ENCODE measurements at regions not wholly inside any gene's neighbourhood (a gene's known extent, or its start where the extent isn't known, plus 50 kb on each side); places are given as distances from the start of the nearest gene placed in this dataset.

- no peaks in the 10 kb centered on the region for H3K36me3 ChIP-seq (ENCODE audit: insufficient read depth, low read length)
- no peak overlapping the region for H3K4me3 ChIP-seq (ENCODE audit: low read depth, low read length)
- no peaks in the 10 kb centered on the region for H3K79me2 ChIP-seq (ENCODE audit: control insufficient read depth, insufficient read depth, low read length, unreplicated experiment)
- no peak overlapping the region for H3K27ac ChIP-seq (ENCODE audit: low read depth, low read length)
- H3K27me3 ChIP-seq (ENCODE audit: insufficient read depth, low read length), result no peaks in the 10 kb centered on the region
- H3K4me1 ChIP-seq (ENCODE audit: control insufficient read depth, insufficient read depth, low read length, unreplicated experiment), result no peaks in the 10 kb centered on the region
- no peak overlapping the region for H2AFZ ChIP-seq (ENCODE audit: low read length, unreplicated experiment)
Observed at GRCh38 chr5:8382456-8382855, 513.5 kb downstream of the MTRR start.

GRCh38 chr5:8383616-8384015 lies 514.7 kb downstream of the MTRR start:
- Histone ChIP-seq H3K27me3 (ENCODE audit: insufficient read depth, low read length) (no peaks in the 10 kb centered on the region), H3K4me1 (ENCODE audit: control insufficient read depth, insufficient read depth, low read length, unreplicated experiment) (no peaks in the 10 kb centered on the region), H3K79me2 (ENCODE audit: control insufficient read depth, insufficient read depth, low read length, unreplicated experiment) (no peaks in the 10 kb centered on the region), H3K4me3 (ENCODE audit: low read depth, low read length) (no peak overlapping the region), H2AFZ (ENCODE audit: low read length, unreplicated experiment) (no peak overlapping the region), H3K27ac (ENCODE audit: low read depth, low read length) (no peak overlapping the region), H3K36me3 (ENCODE audit: insufficient read depth, low read length) (no peaks in the 10 kb centered on the region)

- no peak overlapping the region for H3K27ac ChIP-seq (ENCODE audit: low read depth, low read length)
- no peak overlapping the region for H3K4me3 ChIP-seq (ENCODE audit: low read depth, low read length)
- no peaks in the 10 kb centered on the region for H3K79me2 ChIP-seq (ENCODE audit: control insufficient read depth, insufficient read depth, low read length, unreplicated experiment)
- H2AFZ ChIP-seq (ENCODE audit: low read length, unreplicated experiment), result no peak overlapping the region
- no peaks in the 10 kb centered on the region for H3K36me3 ChIP-seq (ENCODE audit: insufficient read depth, low read length)
- H3K27me3 ChIP-seq (ENCODE audit: insufficient read depth, low read length), result no peaks in the 10 kb centered on the region
- no peaks in the 10 kb centered on the region for H3K4me1 ChIP-seq (ENCODE audit: control insufficient read depth, insufficient read depth, low read length, unreplicated experiment)
Observed at GRCh38 chr5:8386719-8387288, 517.9 kb downstream of the MTRR start.

GRCh38 chr5:8391911-8392310 lies 523.0 kb downstream of the MTRR start:
- H3K36me3 ChIP-seq (ENCODE audit: insufficient read depth, low read length), result no peaks in the 10 kb centered on the region
- no peaks in the 10 kb centered on the region for H3K79me2 ChIP-seq (ENCODE audit: control insufficient read depth, insufficient read depth, low read length, unreplicated experiment)
- H3K27ac ChIP-seq (ENCODE audit: low read depth, low read length), result no peak overlapping the region
- H3K4me1 ChIP-seq (ENCODE audit: control insufficient read depth, insufficient read depth, low read length, unreplicated experiment), result no peaks in the 10 kb centered on the region
- H3K4me3 ChIP-seq (ENCODE audit: low read depth, low read length), result no peak overlapping the region
- H3K27me3 ChIP-seq (ENCODE audit: insufficient read depth, low read length), result no peaks in the 10 kb centered on the region
- no peak overlapping the region for H2AFZ ChIP-seq (ENCODE audit: low read length, unreplicated experiment)

GRCh38 chr5:8393240-8393639 lies 524.3 kb downstream of the MTRR start:
- H3K36me3 ChIP-seq (ENCODE audit: insufficient read depth, low read length), result no peaks in the 10 kb centered on the region
- no peaks in the 10 kb centered on the region for H3K4me1 ChIP-seq (ENCODE audit: control insufficient read depth, insufficient read depth, low read length, unreplicated experiment)
- H3K79me2 ChIP-seq (ENCODE audit: control insufficient read depth, insufficient read depth, low read length, unreplicated experiment), result no peaks in the 10 kb centered on the region
- no peaks in the 10 kb centered on the region for H3K27me3 ChIP-seq (ENCODE audit: insufficient read depth, low read length)
- no peak overlapping the region for H3K27ac ChIP-seq (ENCODE audit: low read depth, low read length)
- H2AFZ ChIP-seq (ENCODE audit: low read length, unreplicated experiment), result no peak overlapping the region
- H3K4me3 ChIP-seq (ENCODE audit: low read depth, low read length), result no peak overlapping the region

- Histone ChIP-seq H2AFZ (ENCODE audit: low read length, unreplicated experiment) (no peak overlapping the region), H3K79me2 (ENCODE audit: control insufficient read depth, insufficient read depth, low read length, unreplicated experiment) (no peaks in the 10 kb centered on the region), H3K4me3 (ENCODE audit: low read depth, low read length) (no peak overlapping the region), H3K4me1 (ENCODE audit: control insufficient read depth, insufficient read depth, low read length, unreplicated experiment) (no peaks in the 10 kb centered on the region), H3K36me3 (ENCODE audit: insufficient read depth, low read length) (no peaks in the 10 kb centered on the region), H3K27me3 (ENCODE audit: insufficient read depth, low read length) (no peaks in the 10 kb centered on the region), H3K27ac (ENCODE audit: low read depth, low read length) (no peak overlapping the region)
Observed at GRCh38 chr5:8394965-8395364, 526.0 kb downstream of the MTRR start.

- Histone ChIP-seq H3K27ac (ENCODE audit: low read depth, low read length) (no peak overlapping the region), H3K4me3 (ENCODE audit: low read depth, low read length) (no peak overlapping the region), H3K79me2 (ENCODE audit: control insufficient read depth, insufficient read depth, low read length, unreplicated experiment) (no peaks in the 10 kb centered on the region), H2AFZ (ENCODE audit: low read length, unreplicated experiment) (no peak overlapping the region), H3K36me3 (ENCODE audit: insufficient read depth, low read length) (no peaks in the 10 kb centered on the region), H3K4me1 (ENCODE audit: control insufficient read depth, insufficient read depth, low read length, unreplicated experiment) (no peaks in the 10 kb centered on the region), H3K27me3 (ENCODE audit: insufficient read depth, low read length) (no peaks in the 10 kb centered on the region)
Observed at GRCh38 chr5:8396246-8396645, 527.3 kb downstream of the MTRR start.

GRCh38 chr5:8396756-8397155 lies 527.8 kb downstream of the MTRR start:
- Histone ChIP-seq H3K79me2 (ENCODE audit: control insufficient read depth, insufficient read depth, low read length, unreplicated experiment) (no peaks in the 10 kb centered on the region), H3K27ac (ENCODE audit: low read depth, low read length) (no peak overlapping the region), H3K4me3 (ENCODE audit: low read depth, low read length) (no peak overlapping the region), H3K36me3 (ENCODE audit: insufficient read depth, low read length) (no peaks in the 10 kb centered on the region), H2AFZ (ENCODE audit: low read length, unreplicated experiment) (no peak overlapping the region), H3K27me3 (ENCODE audit: insufficient read depth, low read length) (peaks cover 5% of the 10 kb centered on the region; the same call in 1 of the 2 replicates), H3K4me1 (ENCODE audit: control insufficient read depth, insufficient read depth, low read length, unreplicated experiment) (no peaks in the 10 kb centered on the region)

- peaks cover 7% of the 10 kb centered on the region; the same call in 1 of the 2 replicates for H3K27me3 ChIP-seq (ENCODE audit: insufficient read depth, low read length)
- H3K79me2 ChIP-seq (ENCODE audit: control insufficient read depth, insufficient read depth, low read length, unreplicated experiment), result no peaks in the 10 kb centered on the region
- no peaks in the 10 kb centered on the region for H3K36me3 ChIP-seq (ENCODE audit: insufficient read depth, low read length)
- no peak overlapping the region for H2AFZ ChIP-seq (ENCODE audit: low read length, unreplicated experiment)
- H3K4me1 ChIP-seq (ENCODE audit: control insufficient read depth, insufficient read depth, low read length, unreplicated experiment), result no peaks in the 10 kb centered on the region
- no peak overlapping the region for H3K4me3 ChIP-seq (ENCODE audit: low read depth, low read length)
- H3K27ac ChIP-seq (ENCODE audit: low read depth, low read length), result no peak overlapping the region
Observed at GRCh38 chr5:8399471-8399870, 530.5 kb downstream of the MTRR start.

GRCh38 chr5:8408258-8408657 lies 539.3 kb downstream of the MTRR start:
- no peak overlapping the region for H2AFZ ChIP-seq (ENCODE audit: low read length, unreplicated experiment)
- H3K27me3 ChIP-seq (ENCODE audit: insufficient read depth, low read length), result no peaks in the 10 kb centered on the region; the same call in 1 of the 2 replicates
- H3K36me3 ChIP-seq (ENCODE audit: insufficient read depth, low read length), result no peaks in the 10 kb centered on the region
- H3K79me2 ChIP-seq (ENCODE audit: control insufficient read depth, insufficient read depth, low read length, unreplicated experiment), result no peaks in the 10 kb centered on the region
- H3K4me1 ChIP-seq (ENCODE audit: control insufficient read depth, insufficient read depth, low read length, unreplicated experiment), result no peaks in the 10 kb centered on the region
- H3K4me3 ChIP-seq (ENCODE audit: low read depth, low read length), result no peak overlapping the region
- H3K27ac ChIP-seq (ENCODE audit: low read depth, low read length), result no peak overlapping the region

- Histone ChIP-seq H3K36me3 (ENCODE audit: insufficient read depth, low read length) (no peaks in the 10 kb centered on the region), H2AFZ (ENCODE audit: low read length, unreplicated experiment) (no peak overlapping the region)
Observed at GRCh38 chr5:8410618-8411017, 541.7 kb downstream of the MTRR start.

More at GRCh38 chr5:8410618-8411017, 541.7 kb downstream of the MTRR start:
- Histone ChIP-seq H3K27ac (ENCODE audit: low read depth, low read length) (no peak overlapping the region), H3K27me3 (ENCODE audit: insufficient read depth, low read length) (no peaks in the 10 kb centered on the region; the same call in 1 of the 2 replicates), H3K4me3 (ENCODE audit: low read depth, low read length) (no peak overlapping the region), H3K4me1 (ENCODE audit: control insufficient read depth, insufficient read depth, low read length, unreplicated experiment) (no peaks in the 10 kb centered on the region), H3K79me2 (ENCODE audit: control insufficient read depth, insufficient read depth, low read length, unreplicated experiment) (no peaks in the 10 kb centered on the region)

Data from ACC112 (cell line).